BE2C (cell line): ENCODE measurements at regions not wholly inside any gene's neighbourhood (a gene's known extent, or its start where the extent isn't known, plus 50 kb on each side); places are given as distances from the start of the nearest gene placed in this dataset.

Experiments
- DNase-seq: peaks from one replicate; pipeline ENCODE4 v3.0.0-alpha.2; 2020
- H3K27me3 ChIP-seq: fragments of 250-450 bp; sonication (Bioruptor Pico); 2 replicates; pipeline ENCODE4 v1.5.1; 2020; ENCODE audit warnings: mild to moderate bottlenecking
- H3K36me3 ChIP-seq: fragments of 250-450 bp; sonication (Bioruptor Pico); 2 replicates; pipeline ENCODE4 v1.5.1; 2020; ENCODE audit warnings: mild to moderate bottlenecking
- H3K4me1 ChIP-seq: fragments of 250-450 bp; sonication (Bioruptor Pico); 2 replicates; pipeline ENCODE4 v1.5.1; 2020
- H3K4me3 ChIP-seq: 2 replicates; pipeline ENCODE4 v1.5.1; 2011; ENCODE audit warnings: low read depth, low read length
- H3K9me3 ChIP-seq: fragments of 250-450 bp; sonication (Bioruptor Pico); 2 replicates; pipeline ENCODE4 v1.5.1; 2020
- CTCF ChIP-seq: IDR thresholded peaks from 2 replicates; pipeline ENCODE4 v1.5.1; 2012; ENCODE audit warnings: mild to moderate bottlenecking, low read depth, low read length

DNA sequence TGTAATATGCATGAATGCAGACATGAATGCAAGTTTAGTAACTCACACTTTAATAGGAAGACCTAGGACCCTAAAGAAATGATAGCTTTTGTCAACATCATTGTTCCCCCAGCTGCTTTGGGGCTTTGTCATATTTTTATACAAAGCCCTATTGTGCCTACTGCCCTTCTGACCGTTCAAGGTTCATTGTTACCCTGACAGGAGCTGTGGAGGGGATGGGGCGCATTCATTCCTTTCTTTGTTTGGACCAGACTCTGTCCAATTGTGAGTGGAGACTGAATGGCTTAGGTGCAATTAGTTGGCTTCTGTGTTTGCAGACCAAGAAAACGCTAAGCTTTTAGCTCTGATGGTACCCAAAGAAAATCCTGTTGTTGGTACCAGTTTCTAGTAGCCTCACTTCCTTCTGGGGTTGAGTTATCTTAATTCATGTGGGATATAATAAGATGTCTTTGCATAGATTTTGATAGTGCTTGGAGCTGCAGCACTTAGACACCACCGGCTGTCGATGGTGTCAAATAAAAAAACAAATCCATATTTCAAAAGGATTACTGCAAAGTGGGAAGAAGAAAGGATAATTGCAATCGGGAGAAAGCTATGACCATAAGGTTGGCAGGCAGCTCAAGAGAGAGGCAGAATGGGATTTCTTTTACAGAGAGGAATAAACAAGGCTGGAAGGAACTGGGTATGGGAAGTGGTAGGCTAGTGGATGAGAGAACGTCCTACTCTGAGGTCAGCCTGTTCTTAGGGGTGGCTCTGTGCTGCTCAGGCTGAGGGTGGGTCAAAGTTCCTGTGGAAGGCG is 133.9 kb upstream of the TMTC4 start:
- no peak for DNase-seq
- H3K9me3 ChIP-seq, result no peaks in the 10 kb centered on the region
- H3K4me1 ChIP-seq, result no peaks in the 10 kb centered on the region
- H3K27me3 ChIP-seq, result peaks cover 16% of the 10 kb centered on the region
- no peak for TF ChIP-seq CTCF
- H3K36me3 ChIP-seq, result no peaks in the 10 kb centered on the region
- no peak overlapping the region for H3K4me3 ChIP-seq

- no peak for TF ChIP-seq CTCF
- DNase-seq, result no peak
- Histone ChIP-seq H3K4me3 (no peak overlapping the region), H3K27me3 (peaks cover 6% of the 10 kb centered on the region), H3K9me3 (no peaks in the 10 kb centered on the region), H3K36me3 (no peaks in the 10 kb centered on the region), H3K4me1 (no peaks in the 10 kb centered on the region)
These were observed 128.5 kb upstream of the TMTC4 start for GRCh38 chr13:100803091-100803490.

- Histone ChIP-seq H3K4me1 (no peaks in the 10 kb centered on the region), H3K9me3 (no peaks in the 10 kb centered on the region), H3K27me3 (no peaks in the 10 kb centered on the region; the same call in 1 of the 2 replicates), H3K4me3 (no peak overlapping the region), H3K36me3 (no peaks in the 10 kb centered on the region)
- TF ChIP-seq CTCF, result no peak
- no peak for DNase-seq
These were observed 125.8 kb upstream of the TMTC4 start for GRCh38 chr13:100800283-100800875.

DNA sequence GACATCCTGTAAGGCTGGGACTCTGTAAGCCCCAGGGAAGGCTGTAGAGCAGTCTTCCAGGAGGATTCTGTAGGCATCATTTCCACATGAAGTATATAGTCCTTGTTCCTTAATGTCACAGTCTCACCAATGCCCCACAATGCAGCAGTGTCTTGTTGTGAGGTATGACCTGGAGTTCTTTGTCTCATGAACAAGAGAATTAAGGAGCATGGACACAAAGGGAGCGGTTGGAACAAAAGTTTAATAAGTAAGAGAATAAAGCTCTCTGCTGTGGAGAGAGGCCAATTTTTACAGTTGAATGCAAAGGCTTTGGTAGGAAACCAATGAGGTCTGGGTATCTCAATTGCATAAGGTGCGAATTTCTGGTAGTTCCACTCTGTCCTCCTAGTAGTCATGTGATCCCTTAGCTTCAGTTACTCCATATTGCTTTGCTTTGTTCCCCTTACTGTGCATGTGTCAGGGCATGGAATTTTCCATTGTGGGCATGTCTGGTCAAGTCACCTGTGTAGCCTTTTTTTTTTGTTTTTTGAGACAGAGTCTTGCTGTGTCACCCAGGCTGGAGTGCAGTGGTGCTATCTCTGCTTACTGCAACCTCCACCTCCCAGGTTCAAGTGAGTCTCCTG is 124.3 kb upstream of the TMTC4 start:
- no peaks in the 10 kb centered on the region for H3K36me3 ChIP-seq
- no peak for TF ChIP-seq CTCF
- DNase-seq, result no peak
- H3K4me1 ChIP-seq, result no peaks in the 10 kb centered on the region
- no peaks in the 10 kb centered on the region for H3K9me3 ChIP-seq
- no peaks in the 10 kb centered on the region; the same call in 1 of the 2 replicates for H3K27me3 ChIP-seq
- H3K4me3 ChIP-seq, result no peak overlapping the region

DNA sequence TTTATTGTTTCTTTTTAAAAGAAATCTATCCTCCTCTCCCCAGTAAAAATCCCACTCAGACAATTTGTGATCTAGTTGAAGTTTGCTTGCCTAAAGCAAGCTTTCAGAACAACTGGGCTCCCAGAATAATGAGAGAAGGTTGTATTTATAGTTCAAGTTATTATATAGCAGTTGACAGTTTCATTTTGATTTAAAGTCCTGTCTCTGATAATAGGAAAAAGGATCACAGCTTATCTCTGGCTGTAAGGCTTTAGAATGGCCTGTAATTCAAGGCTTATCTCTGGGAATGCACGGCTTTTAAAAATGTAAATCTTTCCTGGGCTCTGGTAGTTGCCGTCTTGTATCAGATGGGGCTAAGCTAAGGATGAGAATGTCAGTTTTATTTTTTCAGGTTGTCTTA is 123.3 kb upstream of the TMTC4 start:
- Histone ChIP-seq H3K27me3 (no peaks in the 10 kb centered on the region; the same call in 1 of the 2 replicates), H3K4me1 (no peaks in the 10 kb centered on the region), H3K9me3 (no peaks in the 10 kb centered on the region), H3K4me3 (no peak overlapping the region), H3K36me3 (no peaks in the 10 kb centered on the region)
- DNase-seq, result no peak
- TF ChIP-seq CTCF, result no peak

GRCh38 chr13:100796463-100796862 is 121.9 kb upstream of the TMTC4 start:
- H3K4me3 ChIP-seq, result no peak overlapping the region
- no peak for DNase-seq
- H3K36me3 ChIP-seq, result no peaks in the 10 kb centered on the region
- H3K9me3 ChIP-seq, result no peaks in the 10 kb centered on the region
- H3K4me1 ChIP-seq, result no peaks in the 10 kb centered on the region
- H3K27me3 ChIP-seq, result no peaks in the 10 kb centered on the region; the same call in 1 of the 2 replicates
- no peak for TF ChIP-seq CTCF
